Mesendoderm (in vitro differentiated cells): ENCODE measurements at regions not wholly inside any gene's neighbourhood (a gene's known extent, or its start where the extent isn't known, plus 50 kb on each side); places are given as distances from the start of the nearest gene placed in this dataset.

ENCODE experiments used
- DNase-seq: peaks from one replicate; pipeline ENCODE4 v3.0.0; 2013
- H2AK5ac ChIP-seq: 2 replicates; pipeline ENCODE4 v1.6.1; 2013; ENCODE audit warnings: low read length, inconsistent platforms
- H2BK120ac ChIP-seq: 2 replicates; pipeline ENCODE4 v1.6.1; 2013; ENCODE audit warnings: low read depth, mild to moderate bottlenecking, low read length, moderate library complexity, mixed read lengths
- H2BK15ac ChIP-seq: replicated peaks from 2 replicates; pipeline ENCODE4 v1.6.1; 2013; ENCODE audit warnings: low read depth, mild to moderate bottlenecking, moderate library complexity
- H2BK5ac ChIP-seq: 2 replicates; pipeline ENCODE4 v1.6.1; 2013; ENCODE audit warnings: low read length, inconsistent platforms
- H3K18ac ChIP-seq: 2 replicates; pipeline ENCODE4 v1.6.1; 2013; ENCODE audit warnings: mild to moderate bottlenecking, low read length, mixed read lengths
- H3K23ac ChIP-seq: one replicate; pipeline ENCODE4 v1.6.1; 2013; ENCODE audit warnings: low read length
- H3K27ac ChIP-seq: 2 replicates; pipeline ENCODE4 v1.5.1; 2013; ENCODE audit warnings: low read depth, mild to moderate bottlenecking, inconsistent platforms, low read length, moderate library complexity
- H3K27me3 ChIP-seq: 2 replicates; pipeline ENCODE4 v1.6.1; 2013; ENCODE audit warnings: low read length, control low read depth, mild to moderate bottlenecking, inconsistent platforms; ENCODE audit not compliant: insufficient read depth, poor library complexity
- H3K36me3 ChIP-seq: 2 replicates; pipeline ENCODE4 v1.6.1; 2013; ENCODE audit warnings: low read length, inconsistent platforms; ENCODE audit not compliant: control insufficient read depth, insufficient read depth
- H3K4ac ChIP-seq: one replicate; pipeline ENCODE4 v1.6.1; 2013; ENCODE audit warnings: low read depth, mild to moderate bottlenecking, low read length, moderate library complexity
- H3K4me1 ChIP-seq: 2 replicates; pipeline ENCODE4 v1.6.1; 2013; ENCODE audit warnings: low read depth, low read length, inconsistent platforms; ENCODE audit not compliant: control insufficient read depth
- H3K4me2 ChIP-seq: 2 replicates; pipeline ENCODE4 v1.6.1; 2013; ENCODE audit warnings: low read length
- H3K4me3 ChIP-seq: 2 replicates; pipeline ENCODE4 v1.5.1; 2013; ENCODE audit warnings: mild to moderate bottlenecking, low read length
- H3K56ac ChIP-seq: one replicate; pipeline ENCODE4 v1.6.1; 2013; ENCODE audit warnings: low read length
- H3K79me1 ChIP-seq: 2 replicates; pipeline ENCODE4 v1.6.1; 2013; ENCODE audit warnings: low read length, inconsistent platforms
- H3K79me2 ChIP-seq: 2 replicates; pipeline ENCODE4 v1.6.1; 2013; ENCODE audit warnings: mild to moderate bottlenecking, low read length; ENCODE audit not compliant: control insufficient read depth, insufficient read depth
- H3K9ac ChIP-seq: 2 replicates; pipeline ENCODE4 v1.6.1; 2013; ENCODE audit warnings: low read length, inconsistent platforms
- H4K5ac ChIP-seq: one replicate; pipeline ENCODE4 v1.6.1; 2013; ENCODE audit warnings: low read length
- H4K8ac ChIP-seq: one replicate; pipeline ENCODE4 v1.6.1; 2013; ENCODE audit warnings: low read depth, mild to moderate bottlenecking, control low read depth, low read length, moderate library complexity
- WGBS: extraction: QIAGEN DNeasy Blood & Tissue Kit; methylation state at CpG from one replicate; pipeline ENCODE4 v1.1.7; 2013; ENCODE audit warnings: low lambda C conversion rate, missing lambda C conversion rate; ENCODE audit not compliant: insufficient coverage; ENCODE audit errors: extremely low coverage; 5-methylcytosine and 5-hydroxymethylcytosine counted together

- H3K79me1 ChIP-seq = no peaks in the 10 kb centered on the region
- no peaks in the 10 kb centered on the region for H3K4me1 ChIP-seq
- WGBS = no CpG with 5 or more reads among the region's 3 CpGs
- no peak overlapping the region for H4K5ac ChIP-seq
- no peaks in the 10 kb centered on the region for H3K27me3 ChIP-seq
- H3K23ac ChIP-seq = no peak overlapping the region
- no peak overlapping the region for H3K4me2 ChIP-seq
- no peak overlapping the region for H2AK5ac ChIP-seq
- H3K18ac ChIP-seq = no peak overlapping the region
- no peak overlapping the region for H2BK120ac ChIP-seq
- no peak overlapping the region for H3K27ac ChIP-seq
- H3K36me3 ChIP-seq = no peaks in the 10 kb centered on the region
- H3K56ac ChIP-seq = no peak overlapping the region
- H3K4me3 ChIP-seq = no peak overlapping the region
- no peak overlapping the region for H2BK15ac ChIP-seq
- H4K8ac ChIP-seq = no peak overlapping the region
- no peak overlapping the region for H3K9ac ChIP-seq
- H2BK5ac ChIP-seq = no peak overlapping the region
- H3K4ac ChIP-seq = no peak overlapping the region
- no peak for DNase-seq
- no peaks in the 10 kb centered on the region for H3K79me2 ChIP-seq
These were observed 604.9 kb upstream of the ADARB2 start for GRCh38 chr10:2342206-2342605.

- Histone ChIP-seq H3K27ac (no peak overlapping the region), H4K8ac (no peak overlapping the region), H3K4me2 (no peak overlapping the region), H3K23ac (no peak overlapping the region), H3K18ac (no peak overlapping the region), H3K27me3 (no peaks in the 10 kb centered on the region), H2BK120ac (no peak overlapping the region), H2AK5ac (no peak overlapping the region), H3K4ac (no peak overlapping the region), H3K79me1 (no peaks in the 10 kb centered on the region), H2BK5ac (no peak overlapping the region), H4K5ac (no peak overlapping the region), H3K9ac (no peak overlapping the region), H3K79me2 (no peaks in the 10 kb centered on the region), H3K56ac (no peak overlapping the region), H3K36me3 (no peaks in the 10 kb centered on the region), H3K4me1 (no peaks in the 10 kb centered on the region), H2BK15ac (no peak overlapping the region), H3K4me3 (no peak overlapping the region)
- no peak for DNase-seq
- no CpG with 5 or more reads among the region's 11 CpGs for WGBS
These were observed 603.7 kb upstream of the ADARB2 start for GRCh38 chr10:2340831-2341647.

- no peaks in the 10 kb centered on the region for H3K79me2 ChIP-seq
- no peak overlapping the region for H2AK5ac ChIP-seq
- no peak overlapping the region for H2BK5ac ChIP-seq
- H3K79me1 ChIP-seq = no peaks in the 10 kb centered on the region
- H3K23ac ChIP-seq = no peak overlapping the region
- H3K4me2 ChIP-seq = no peak overlapping the region
- no peak overlapping the region for H3K4me3 ChIP-seq
- no peak overlapping the region for H4K5ac ChIP-seq
- H3K27me3 ChIP-seq = no peaks in the 10 kb centered on the region
- DNase-seq = no peak
- H2BK120ac ChIP-seq = no peak overlapping the region
- H3K4me1 ChIP-seq = no peaks in the 10 kb centered on the region
- H3K56ac ChIP-seq = no peak overlapping the region
- H3K27ac ChIP-seq = no peak overlapping the region
- no CpG with 5 or more reads among the region's 7 CpGs for WGBS
- H3K18ac ChIP-seq = no peak overlapping the region
- no peaks in the 10 kb centered on the region for H3K36me3 ChIP-seq
- no peak overlapping the region for H3K4ac ChIP-seq
- no peak overlapping the region for H2BK15ac ChIP-seq
- no peak overlapping the region for H3K9ac ChIP-seq
- no peak overlapping the region for H4K8ac ChIP-seq
These were observed 598.3 kb upstream of the ADARB2 start for GRCh38 chr10:2335626-2336025.

- Histone ChIP-seq H2BK120ac (no peak overlapping the region), H3K4me2 (no peak overlapping the region), H3K18ac (no peak overlapping the region), H2BK5ac (no peak overlapping the region), H3K27me3 (no peaks in the 10 kb centered on the region), H3K56ac (no peak overlapping the region), H3K4me1 (no peaks in the 10 kb centered on the region), H3K79me2 (no peaks in the 10 kb centered on the region), H3K79me1 (no peaks in the 10 kb centered on the region), H2AK5ac (no peak overlapping the region), H2BK15ac (no peak overlapping the region), H3K36me3 (no peaks in the 10 kb centered on the region), H3K23ac (no peak overlapping the region), H3K4me3 (no peak overlapping the region), H3K9ac (no peak overlapping the region), H4K5ac (no peak overlapping the region), H4K8ac (no peak overlapping the region), H3K27ac (no peak overlapping the region), H3K4ac (no peak overlapping the region)
- peak; percentile 16 for DNase-seq
- WGBS = no CpG with 5 or more reads among the region's 4 CpGs
These were observed 597.2 kb upstream of the ADARB2 start for GRCh38 chr10:2334575-2334974.

GRCh38 chr10:2329082-2329481 is 591.8 kb upstream of the ADARB2 start:
- no peak overlapping the region for H2BK5ac ChIP-seq
- no peaks in the 10 kb centered on the region for H3K79me1 ChIP-seq
- H3K4me1 ChIP-seq = no peaks in the 10 kb centered on the region
- no peak overlapping the region for H3K4me3 ChIP-seq
- H3K4ac ChIP-seq = no peak overlapping the region
- H3K18ac ChIP-seq = no peak overlapping the region
- no peak overlapping the region for H4K8ac ChIP-seq
- no peak overlapping the region for H2BK15ac ChIP-seq
- H3K23ac ChIP-seq = no peak overlapping the region
- no CpG with 5 or more reads among the region's 13 CpGs for whole genome bisulfite sequencing
- H3K36me3 ChIP-seq = no peaks in the 10 kb centered on the region
- no peak overlapping the region for H3K9ac ChIP-seq
- no peak overlapping the region for H3K27ac ChIP-seq
- no peaks in the 10 kb centered on the region for H3K79me2 ChIP-seq
- H3K4me2 ChIP-seq = no peak overlapping the region
- DNase-seq = no peak
- H2AK5ac ChIP-seq = no peak overlapping the region
- no peak overlapping the region for H3K56ac ChIP-seq
- H3K27me3 ChIP-seq = no peaks in the 10 kb centered on the region
- H2BK120ac ChIP-seq = no peak overlapping the region
- H4K5ac ChIP-seq = no peak overlapping the region

GRCh38 chr10:2326411-2326810 is 589.1 kb upstream of the ADARB2 start:
- Histone ChIP-seq H3K27ac (no peak overlapping the region), H3K4me1 (no peaks in the 10 kb centered on the region), H3K79me1 (no peaks in the 10 kb centered on the region), H2AK5ac (no peak overlapping the region), H3K18ac (no peak overlapping the region), H2BK5ac (no peak overlapping the region), H4K5ac (no peak overlapping the region), H3K23ac (no peak overlapping the region), H3K4ac (no peak overlapping the region), H3K36me3 (no peaks in the 10 kb centered on the region), H3K27me3 (no peaks in the 10 kb centered on the region), H3K56ac (no peak overlapping the region), H2BK15ac (no peak overlapping the region), H4K8ac (no peak overlapping the region), H3K4me3 (no peak overlapping the region), H2BK120ac (no peak overlapping the region), H3K79me2 (no peaks in the 10 kb centered on the region), H3K4me2 (no peak overlapping the region), H3K9ac (no peak overlapping the region)
- no CpG with 5 or more reads among the region's 6 CpGs for WGBS
- no peak for DNase-seq
